Neural cell (in vitro differentiated cells): ENCODE measurements at regions not wholly inside any gene's neighbourhood (a gene's known extent, or its start where the extent isn't known, plus 50 kb on each side); places are given as distances from the start of the nearest gene placed in this dataset.

ENCODE experiments used
- CTCF ChIP-seq: fragments of 450-650 bp; IDR thresholded peaks from 2 replicates; pipeline ENCODE4 v1.5.1; 2014; ENCODE audit warnings: antibody characterized with exemption, mild to moderate bottlenecking, moderate library complexity; ENCODE audit not compliant: poor library complexity, severe bottlenecking
- EZH2 ChIP-seq: fragments of 200-600, 300-800 bp; shearing (Covaris generic), sonication (generic); IDR thresholded peaks from 2 replicates; pipeline ENCODE4 v1.6.1; 2014; ENCODE audit warnings: antibody characterized with exemption, low read length, borderline replicate concordance, mild to moderate bottlenecking; ENCODE audit not compliant: insufficient read depth, poor library complexity, severe bottlenecking
- MXI1 ChIP-seq: fragments of 450-650 bp; conservative IDR thresholded peaks from 2 replicates; pipeline ENCODE4 v1.6.1; 2014; ENCODE audit warnings: antibody characterized with exemption, mild to moderate bottlenecking; ENCODE audit not compliant: poor library complexity, severe bottlenecking
- POLR2AphosphoS5 ChIP-seq: IDR thresholded peaks from 2 replicates; pipeline ENCODE4 v1.6.1; 2012

GRCh38 chr12:58364389-58365086 is 423.2 kb downstream of the ATP23 start:
- TF ChIP-seq MXI1 (no peak), CTCF (no peak), POLR2AphosphoS5 (no peak), EZH2 (no peak)
